HS-5 (cell line): ENCODE measurements at regions not wholly inside any gene's neighbourhood (a gene's known extent, or its start where the extent isn't known, plus 50 kb on each side); places are given as distances from the start of the nearest gene placed in this dataset.

Experiments
- DNase-seq: peaks from one replicate; pipeline ENCODE4 v3.0.0-alpha.2; 2012; ENCODE audit warnings: low read depth

DNA sequence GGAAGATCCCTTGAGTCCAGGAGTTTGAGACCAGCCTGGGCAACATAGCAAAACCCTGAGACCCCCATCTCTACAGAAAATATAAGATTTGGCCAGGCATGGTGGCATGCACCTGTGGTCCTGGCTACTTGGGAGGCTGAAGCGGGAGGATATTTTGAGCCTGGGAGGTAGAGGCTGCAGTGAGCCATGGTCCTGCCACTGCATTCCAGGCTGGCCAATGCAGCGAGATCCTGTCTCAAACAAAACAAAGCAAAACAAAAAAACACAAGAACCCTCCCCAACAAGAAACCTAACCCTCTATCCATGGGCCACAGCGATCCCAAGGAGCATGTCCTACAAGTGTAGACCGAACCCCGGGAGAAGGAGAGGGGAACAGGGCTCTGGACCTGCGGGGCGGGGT lies 133.3 kb downstream of the MGAT5B start:
- DNase-seq: no peak

DNA sequence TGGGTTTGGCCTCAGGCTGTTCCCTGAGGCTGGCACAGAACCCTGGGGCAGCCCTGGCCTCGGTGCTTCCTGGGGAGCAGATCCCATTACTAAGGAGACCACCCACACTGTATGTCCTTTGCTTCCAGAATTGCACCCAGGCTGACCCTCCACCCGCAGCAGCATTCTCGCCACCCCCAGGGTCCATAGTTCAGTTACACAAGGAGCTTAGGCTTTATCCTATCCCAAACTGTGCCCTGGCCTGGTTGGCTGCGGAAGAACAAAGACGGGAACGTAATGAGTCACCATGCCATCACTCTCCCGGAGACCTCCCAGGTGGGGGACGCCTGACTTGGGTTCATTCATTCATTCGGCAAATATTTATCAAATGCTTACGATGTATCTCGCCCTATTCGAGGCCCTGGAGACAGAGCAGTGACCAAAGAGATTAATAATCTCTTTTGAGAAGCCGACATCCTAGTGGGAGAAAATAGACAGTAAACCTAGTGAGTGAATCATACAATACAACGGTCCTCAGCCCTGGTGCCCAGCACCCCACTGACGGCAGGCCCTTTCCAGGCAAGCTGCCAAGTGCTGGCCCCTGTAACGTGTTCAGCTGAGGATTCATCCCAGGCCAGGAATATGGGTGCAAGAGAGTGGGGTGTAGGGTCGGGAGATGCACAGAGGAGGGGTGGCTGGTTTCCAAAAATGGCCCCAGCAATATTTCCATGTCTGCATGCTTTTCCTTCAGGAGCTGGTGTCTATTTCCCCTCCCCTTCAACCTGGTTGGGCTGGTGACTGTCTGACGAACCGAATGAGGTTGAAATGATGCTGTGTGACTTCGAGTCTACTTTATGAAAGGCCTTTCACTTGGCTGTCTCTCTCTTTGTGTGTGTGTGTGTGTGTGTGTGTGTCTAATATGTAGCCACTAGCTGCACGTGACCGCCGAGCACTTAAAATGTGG lies 134.2 kb downstream of the MGAT5B start:
- no peak for DNase-seq

DNA sequence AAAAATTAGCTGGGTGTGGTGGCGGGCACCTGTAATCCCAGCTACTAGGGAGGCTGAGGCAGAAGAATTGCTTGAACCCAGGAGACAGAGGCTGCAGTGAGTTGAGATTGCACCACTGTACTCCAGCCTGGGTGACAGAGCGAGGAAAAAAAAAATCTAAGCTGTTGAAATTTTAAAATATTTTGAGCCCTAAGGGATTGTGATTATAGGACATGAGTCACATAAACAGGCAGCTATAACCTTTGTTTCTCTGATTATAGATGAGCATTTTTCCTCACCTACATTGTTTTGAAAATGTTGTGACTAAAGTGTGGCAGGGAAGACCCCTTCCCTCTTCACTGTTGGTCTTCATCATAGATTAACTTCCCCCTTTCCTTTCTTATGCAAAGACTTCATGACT lies 135.5 kb downstream of the MGAT5B start:
- no peak for DNase-seq

DNA sequence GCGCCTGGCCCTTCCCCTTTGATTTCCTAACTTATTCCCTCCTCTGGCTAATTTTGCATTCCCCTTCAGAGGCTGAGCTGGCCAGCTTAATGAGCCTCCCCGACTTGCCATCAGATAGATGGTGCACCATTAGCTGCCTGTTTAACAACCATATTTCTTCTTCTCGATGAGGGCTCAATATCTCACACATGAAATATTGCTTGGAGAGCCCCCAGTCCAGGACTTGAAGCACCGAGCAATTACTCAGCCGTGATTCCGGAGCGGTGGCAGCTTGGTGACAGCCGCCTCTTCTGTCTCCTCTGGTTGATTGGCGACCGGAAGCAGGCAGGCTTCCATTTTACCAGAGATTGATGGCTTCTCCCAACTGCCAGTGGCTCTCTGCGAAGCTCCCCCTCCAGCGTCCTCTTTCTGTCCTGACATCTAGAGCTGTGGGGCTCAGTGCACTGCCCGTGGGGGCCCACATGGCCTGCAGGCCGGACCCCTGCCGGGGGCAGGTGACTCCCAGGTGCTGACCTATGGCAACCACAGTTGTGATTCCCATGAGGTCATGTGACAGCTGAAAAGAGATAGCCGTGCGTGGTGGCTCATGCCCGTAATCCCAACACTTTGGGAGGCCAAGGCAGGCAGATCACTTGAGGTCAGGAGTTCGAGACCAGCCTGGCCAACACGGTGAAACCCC lies 133.7 kb upstream of the SEC14L1 start:
- no peak for DNase-seq

DNA sequence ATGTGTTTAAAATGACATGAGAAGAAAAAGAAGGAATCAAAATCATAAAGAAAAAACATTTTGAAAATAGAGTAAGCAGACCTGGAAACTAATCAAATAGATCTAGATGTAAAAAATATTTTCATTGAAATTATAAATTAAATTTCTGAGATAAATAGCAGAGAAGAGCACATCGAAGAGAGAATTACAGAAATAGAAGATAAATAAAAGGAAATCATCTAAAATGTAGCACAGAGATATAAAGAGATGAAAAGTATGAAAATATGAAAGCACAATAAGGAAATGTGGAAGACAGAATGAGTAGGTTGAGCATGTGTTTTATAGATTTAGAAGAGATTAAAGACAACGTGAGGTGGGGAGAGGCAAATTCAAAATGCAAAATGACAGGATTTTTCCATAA lies 130.9 kb upstream of the SEC14L1 start:
- no peak for DNase-seq

DNA sequence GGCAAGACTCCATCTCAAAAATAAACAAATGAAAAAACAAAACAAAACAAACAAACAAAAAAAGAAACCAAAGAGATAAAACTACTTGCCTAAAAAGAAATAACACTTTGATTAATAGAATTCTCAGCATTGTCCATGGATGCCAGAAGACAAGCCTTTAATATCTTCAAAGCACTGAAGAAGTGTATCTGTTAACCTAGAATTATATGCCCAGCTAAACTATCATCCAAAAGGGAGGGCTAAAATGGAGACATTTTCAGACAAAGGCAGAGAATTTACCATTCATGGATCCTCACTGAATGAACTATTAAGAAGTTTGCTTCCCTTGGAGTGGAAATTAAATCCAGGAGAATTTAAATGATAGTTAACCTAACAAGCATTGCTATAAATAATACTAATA lies 130.1 kb upstream of the SEC14L1 start:
- no peak for DNase-seq

DNA sequence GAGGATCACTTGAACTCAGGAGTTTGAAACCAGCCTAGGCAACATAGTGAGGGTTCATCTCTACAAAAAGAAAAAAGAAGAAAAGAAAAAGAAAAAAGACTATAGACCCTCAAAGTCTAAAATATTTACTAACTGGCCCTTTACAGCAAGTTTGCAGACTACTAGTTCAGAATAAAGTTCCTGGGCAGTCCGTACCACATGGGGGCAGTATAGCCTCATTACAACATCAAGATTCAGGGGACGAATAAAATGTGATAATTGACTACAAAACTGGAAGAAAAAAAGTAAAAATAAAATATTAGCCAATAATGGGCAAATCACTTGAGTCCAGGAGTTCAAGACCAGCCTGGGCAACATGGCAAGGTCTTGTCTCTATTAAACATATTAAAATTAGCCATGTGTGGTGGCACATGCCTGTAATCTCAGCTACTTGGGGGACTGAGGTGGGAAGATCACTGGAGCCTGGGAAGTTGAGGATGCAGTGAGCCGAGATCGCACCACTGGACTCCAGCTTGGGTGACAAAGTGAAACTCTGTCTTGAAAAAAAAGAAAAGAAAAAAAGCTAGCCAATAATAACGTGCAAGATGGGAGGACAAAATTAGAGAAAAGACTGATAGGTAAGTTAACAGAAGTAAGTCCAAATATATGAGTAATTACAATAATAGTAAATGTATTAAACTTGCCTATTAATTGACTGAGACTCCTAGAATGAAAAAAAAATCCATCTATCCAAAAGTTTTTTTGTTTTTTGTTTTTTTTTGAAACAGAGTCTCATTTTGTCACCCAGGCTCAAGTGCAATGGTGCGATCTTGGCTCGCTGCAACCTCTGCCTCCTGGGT lies 129.4 kb upstream of the SEC14L1 start:
- DNase-seq: no peak

DNA sequence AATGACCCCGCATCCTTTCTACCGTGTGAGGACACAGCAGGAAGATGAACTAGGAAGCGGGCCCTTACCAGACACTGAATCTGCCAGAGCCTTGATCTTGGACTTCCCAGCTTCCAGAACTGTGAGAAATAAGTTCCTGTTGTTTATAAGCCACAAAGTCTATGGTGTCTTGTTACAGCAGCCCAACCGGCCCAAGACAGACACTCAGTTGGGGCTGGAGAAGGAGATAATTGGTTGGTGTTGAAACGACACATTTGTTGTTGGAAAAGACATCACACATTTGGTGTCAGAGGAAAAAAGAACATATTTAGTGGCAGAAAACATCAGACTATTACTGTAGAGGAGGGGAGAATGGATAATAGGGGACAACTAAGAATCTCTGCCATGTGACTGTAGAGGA lies 122.3 kb upstream of the SEC14L1 start:
- no peak for DNase-seq

DNA sequence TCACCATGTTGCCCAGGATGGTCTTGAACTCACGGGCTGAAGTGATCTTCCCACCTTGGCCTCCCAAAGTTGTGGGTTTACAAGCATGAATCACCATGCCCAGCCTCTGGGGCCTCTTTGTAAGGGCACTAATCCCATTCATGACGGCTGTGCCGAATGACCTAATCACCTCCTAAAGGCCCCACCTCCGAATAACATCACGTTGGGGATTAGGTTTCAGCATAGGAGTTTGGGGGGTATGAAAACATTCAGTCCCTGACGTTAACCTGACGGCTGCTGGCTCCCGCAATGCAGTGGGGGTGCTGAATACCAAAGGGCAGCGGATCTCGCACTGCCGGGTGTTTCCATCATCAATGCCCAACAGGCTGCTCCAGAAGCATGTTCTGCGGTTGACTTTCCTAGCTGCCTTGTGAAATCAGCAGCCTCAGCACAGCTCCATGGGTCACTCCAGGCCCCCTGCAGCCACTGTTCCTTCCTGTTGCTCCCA lies 120.8 kb upstream of the SEC14L1 start:
- no peak for DNase-seq

DNA sequence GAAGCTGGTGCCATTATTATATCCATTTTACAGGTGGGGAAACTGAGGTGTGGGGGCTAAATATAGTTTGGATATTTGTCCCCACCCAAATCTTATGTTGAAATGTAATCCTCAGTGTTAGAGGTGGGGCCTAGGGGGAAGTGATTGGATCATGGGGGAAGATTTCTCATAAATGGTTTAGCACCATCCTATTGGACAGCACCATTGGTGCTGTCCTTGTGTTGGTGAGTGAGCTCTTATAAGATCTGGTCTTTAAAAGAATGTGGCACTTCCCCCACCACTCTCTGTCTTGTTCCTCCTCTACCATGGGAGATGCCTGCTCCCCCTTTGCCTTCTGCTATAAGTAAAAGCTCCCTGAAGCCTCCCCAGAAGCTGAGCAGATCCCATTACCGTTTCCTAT lies 119.8 kb upstream of the SEC14L1 start:
- DNase-seq: no peak

DNA sequence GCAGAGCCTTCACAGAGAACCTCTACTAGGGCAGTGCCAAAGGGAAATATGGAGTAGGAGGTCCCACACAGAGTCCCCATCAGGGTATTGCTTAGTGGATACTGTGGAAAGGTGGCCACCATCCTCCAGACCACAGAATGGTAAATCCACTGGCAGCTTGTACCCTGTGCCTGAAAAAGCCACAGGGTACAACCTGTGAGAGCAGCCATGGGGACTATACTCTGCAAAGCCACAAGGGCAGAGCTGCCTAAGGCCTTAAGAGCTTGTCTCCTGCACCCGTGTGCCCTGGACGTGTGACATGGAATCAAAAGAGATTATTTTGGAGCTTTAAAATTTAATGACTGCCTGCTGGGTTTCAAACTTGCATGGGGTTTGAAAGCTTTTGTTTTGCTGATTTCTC lies 118.0 kb upstream of the SEC14L1 start:
- no peak for DNase-seq

DNA sequence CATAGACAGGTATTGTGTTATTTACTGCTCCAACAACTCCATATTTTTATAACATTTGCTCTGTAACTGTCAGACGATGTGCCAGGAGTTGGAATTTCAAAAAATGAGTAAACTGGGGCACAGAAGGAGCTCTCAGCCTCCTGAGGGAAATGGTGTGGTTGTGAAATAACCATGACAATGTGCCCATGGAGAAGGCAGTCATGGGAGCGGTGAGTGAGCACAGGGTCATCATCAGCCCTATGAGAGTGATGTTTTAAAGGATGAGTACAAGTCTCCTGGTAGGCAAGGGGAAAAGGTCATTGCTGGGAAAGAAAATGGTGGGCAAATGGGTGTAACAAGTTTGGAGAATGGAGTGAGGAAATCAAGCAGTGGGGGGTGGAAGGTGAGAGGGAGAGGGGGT lies 115.0 kb upstream of the SEC14L1 start:
- no peak for DNase-seq

DNA sequence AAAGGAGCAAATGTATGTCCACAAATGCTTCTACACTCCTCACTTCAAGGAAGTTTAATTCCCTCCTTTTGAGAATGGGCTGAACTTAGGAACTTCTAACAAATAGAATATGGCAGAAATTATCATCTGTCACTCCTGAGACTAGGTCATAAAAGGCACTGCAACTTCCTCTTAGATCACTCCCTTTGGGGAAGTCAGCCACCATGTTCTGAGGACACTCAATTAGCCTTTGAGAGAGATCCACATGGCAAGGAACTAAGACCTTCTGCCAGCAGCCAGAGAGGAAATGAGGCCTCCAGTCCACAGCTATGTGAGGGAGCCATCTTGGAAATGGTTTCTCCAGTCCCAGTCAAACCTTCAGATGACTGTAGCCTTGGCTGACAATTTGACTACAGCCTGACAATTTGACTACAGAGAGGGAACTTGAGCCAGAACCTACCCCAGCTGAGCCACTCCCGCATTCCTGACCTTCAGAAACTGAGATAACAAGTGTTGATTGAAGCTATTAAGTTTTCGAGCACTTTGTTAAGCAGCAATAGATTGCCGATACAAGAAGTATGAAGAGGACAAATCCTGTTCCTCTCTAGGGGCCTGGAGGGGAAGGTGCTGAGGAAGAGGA lies 113.4 kb upstream of the SEC14L1 start:
- DNase-seq: no peak

DNA sequence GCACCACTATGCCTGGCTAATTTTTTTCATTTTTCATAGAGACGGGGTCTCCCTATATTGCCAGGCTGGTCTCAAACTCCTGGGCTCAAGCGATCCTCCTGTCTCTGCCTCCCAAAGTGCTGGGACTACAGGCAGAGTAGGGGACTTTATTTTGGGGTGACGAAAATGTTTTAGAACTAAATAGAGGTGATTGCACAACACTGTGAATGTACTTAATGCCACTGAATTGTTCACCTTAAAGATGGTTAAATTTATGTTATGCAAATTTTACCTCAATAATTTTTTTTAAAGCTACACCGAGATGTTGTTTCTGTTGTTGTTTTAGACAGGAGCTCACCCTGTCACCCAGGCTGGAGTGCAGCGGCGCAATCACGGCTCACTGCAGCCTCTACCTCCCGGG lies 111.9 kb upstream of the SEC14L1 start:
- DNase-seq: no peak

DNA sequence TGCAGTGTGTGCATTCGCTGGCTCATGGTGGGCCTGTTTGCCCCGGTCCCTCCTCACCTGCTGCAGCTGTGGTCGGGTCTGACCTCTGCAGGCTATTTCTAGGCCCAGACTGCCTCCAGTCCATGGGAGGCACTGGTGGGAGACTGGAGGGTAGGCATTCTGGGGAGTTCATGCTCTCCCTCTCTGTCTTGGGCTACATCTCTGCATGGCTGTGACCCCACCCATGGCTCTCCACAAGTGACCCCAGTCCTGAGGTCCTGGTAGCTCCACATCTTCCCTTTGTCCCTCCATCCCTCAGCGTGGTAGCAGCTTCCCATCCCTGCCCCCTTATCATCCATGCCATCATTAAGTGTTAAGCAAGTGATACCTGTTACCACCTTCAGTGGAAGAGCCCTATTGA lies 107.8 kb upstream of the SEC14L1 start:
- DNase-seq: no peak

DNA sequence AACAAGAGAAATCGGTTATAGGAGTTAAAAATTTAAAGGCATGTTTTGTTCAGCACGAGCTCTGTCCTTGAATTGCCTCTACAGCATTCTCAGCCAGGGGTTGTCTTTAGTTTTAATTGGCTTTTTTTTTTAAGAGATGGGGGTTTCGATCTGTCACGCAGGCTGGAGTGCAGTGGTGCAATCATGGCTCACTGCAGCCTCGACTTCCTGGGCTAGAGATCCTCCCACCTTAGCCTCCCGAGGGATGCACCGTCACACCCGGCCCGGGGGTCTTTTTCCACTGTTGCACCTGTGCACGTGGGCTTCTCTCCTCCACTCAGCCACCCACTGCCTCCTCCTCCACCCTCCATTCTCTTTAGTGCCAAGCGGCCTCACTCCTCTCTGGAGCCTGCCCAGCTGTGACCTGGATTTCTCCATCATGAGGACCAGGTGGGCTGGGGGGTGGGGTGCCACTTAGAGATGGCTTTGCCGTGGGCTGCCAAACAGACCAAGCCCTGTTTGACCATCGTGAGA lies 106.8 kb upstream of the SEC14L1 start:
- no peak for DNase-seq

DNA sequence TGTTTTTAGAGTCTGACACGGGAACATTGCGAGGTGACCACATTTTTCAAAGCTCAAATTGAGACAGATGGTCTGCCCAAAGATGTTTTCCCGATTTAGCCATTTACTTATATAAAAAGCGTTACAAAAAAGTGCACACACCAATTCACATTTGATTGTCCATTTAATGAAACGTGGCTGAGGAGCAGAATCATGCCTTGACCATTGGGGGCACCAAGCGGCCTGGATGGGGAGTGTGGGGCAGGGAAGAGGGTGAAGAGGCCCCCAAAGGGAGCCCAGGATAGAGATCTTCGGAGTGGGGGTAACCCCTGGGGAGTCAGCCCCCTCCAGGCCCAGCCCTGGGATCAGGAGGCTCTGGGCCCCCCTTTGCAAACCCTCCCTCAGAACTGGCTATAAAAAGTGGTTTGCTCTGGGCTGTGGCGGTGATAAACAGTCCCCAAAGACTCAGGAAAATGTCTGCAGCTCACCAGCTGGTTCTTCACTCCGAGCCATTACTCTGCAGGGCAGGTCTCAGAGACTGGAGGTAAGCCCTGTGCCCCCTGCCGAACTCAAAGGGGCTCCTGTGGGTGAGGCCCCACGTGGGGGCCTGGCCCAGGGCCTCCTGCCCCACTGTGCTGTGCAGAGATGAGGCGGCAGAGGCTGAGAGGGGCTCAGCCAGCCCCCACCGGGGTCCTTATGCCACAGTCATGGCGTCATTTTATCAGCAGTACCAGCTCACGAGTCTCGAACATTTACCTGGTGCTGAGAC lies 105.9 kb upstream of the SEC14L1 start:
- no peak for DNase-seq

DNA sequence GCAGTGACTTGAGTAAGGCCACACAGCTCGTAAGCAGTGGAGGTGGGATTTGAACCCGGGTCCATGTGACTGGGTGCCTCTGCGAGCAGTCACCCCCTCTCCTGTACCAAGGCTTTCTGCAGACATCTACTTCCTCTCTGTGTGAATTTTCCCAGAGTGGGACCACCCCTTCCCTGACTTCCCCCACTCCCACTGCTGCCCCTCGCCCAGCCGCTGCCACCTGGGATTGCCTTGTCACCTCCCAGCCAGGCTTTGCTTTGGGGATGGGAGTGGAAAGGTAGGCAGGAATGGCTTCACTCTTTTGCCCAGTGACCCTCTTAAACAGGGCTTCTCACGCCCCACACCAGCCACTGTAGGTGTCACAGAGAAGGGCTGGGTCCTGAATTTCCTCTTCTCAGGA lies 105.2 kb upstream of the SEC14L1 start:
- no peak for DNase-seq

DNA sequence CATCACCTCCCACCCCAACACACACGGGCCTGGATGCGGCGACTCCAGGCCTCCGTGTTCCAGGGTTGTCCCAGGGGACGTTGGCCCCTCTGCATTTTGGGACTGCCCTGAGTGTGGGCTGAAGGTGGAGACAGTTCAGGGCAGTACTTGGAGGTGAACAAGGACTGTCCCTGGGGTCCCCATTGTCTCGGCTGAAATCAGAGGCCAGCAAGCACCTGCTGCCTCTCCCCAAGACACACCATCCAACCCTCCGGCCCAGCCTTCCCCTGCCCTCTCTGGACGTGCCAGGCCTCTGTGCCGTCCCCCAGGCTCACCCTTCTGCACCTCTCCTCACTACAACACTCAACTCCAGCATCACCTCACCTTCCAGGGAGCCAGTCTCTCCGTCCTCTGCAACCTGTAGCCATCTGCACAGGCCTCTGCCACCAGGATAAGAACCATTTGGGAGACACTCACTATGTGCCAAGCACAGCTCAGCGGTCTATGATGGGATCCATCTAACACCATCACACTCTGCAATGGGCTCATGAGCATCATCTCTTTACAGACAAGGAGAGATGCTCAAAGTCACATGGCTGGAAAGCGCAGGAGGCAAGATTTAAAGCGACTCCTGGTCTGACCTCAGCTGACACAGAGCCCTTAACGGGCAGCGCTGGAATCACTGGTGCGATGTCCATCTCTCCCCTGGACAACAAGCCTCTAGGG lies 104.5 kb upstream of the SEC14L1 start:
- DNase-seq: no peak

DNA sequence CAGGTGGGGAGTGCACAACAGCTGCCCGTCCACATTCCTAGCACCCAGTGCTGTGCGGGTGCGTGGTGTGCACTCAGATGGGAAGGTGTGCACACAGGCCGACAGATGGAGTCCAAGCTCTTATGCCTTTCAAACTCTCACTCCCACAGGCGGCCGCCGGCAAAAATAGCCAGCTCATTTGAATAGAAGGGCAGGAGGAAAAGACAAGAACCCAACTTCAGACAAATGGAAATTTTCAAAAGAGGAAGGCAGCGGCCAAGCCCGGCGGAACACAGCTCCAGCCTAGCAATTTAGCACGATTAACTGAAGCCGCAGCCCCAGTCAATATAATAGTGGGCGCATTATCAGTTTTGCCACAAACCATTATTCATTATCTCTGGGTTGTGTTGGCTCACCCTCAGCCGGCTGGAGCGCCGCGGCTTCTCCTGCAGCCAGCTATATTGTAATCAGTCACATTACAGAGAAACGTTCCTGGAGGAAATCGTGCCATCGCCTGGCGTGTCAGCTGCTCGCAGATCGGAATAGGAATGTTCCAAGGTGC lies 103.9 kb upstream of the SEC14L1 start:
- no peak for DNase-seq
